GM23338 (cell line): ENCODE measurements at regions not wholly inside any gene's neighbourhood (a gene's known extent, or its start where the extent isn't known, plus 50 kb on each side); places are given as distances from the start of the nearest gene placed in this dataset.

Experiments used
- ATAC-seq: fragments of 200-7000 bp; cut with Tn5 transposase; 3 replicates; pipeline ENCODE4 v1.9.1; 2020
- DNase-seq: peaks from one replicate; pipeline ENCODE4 v3.0.0-alpha.2; 2015; ENCODE audit warnings: low spot score
- H2AFZ ChIP-seq: fragments of 200-600 bp; sonication (generic); 2 replicates; pipeline ENCODE4 v1.8.0; 2016; ENCODE audit warnings: antibody characterized with exemption, mild to moderate bottlenecking, moderate library complexity
- H3F3A ChIP-seq: fragments of 200-600 bp; sonication (generic); replicated peaks from 2 replicates; pipeline ENCODE4 v1.8.0; 2017; ENCODE audit warnings: antibody characterized with exemption, mixed run types, low read depth
- H3K27ac ChIP-seq: fragments of 200-600 bp; sonication (generic); 2 replicates; pipeline ENCODE4 v1.6.1; 2016; ENCODE audit warnings: low read depth
- H3K27me3 ChIP-seq: fragments of 200-600 bp; sonication (generic); 2 replicates; pipeline ENCODE4 v1.8.0; 2016; ENCODE audit warnings: mild to moderate bottlenecking, mixed run types, moderate library complexity; ENCODE audit not compliant: insufficient read depth
- H3K36me3 ChIP-seq: fragments of 200-600 bp; sonication (generic); 2 replicates; pipeline ENCODE4 v1.8.0; 2016; ENCODE audit warnings: mild to moderate bottlenecking; ENCODE audit not compliant: insufficient read depth
- H3K4me1 ChIP-seq: fragments of 200-600 bp; sonication (generic); 2 replicates; pipeline ENCODE4 v1.8.0; 2016; ENCODE audit warnings: mild to moderate bottlenecking, moderate library complexity; ENCODE audit not compliant: insufficient read depth
- H3K4me2 ChIP-seq: fragments of 200-600 bp; sonication (generic); 2 replicates; pipeline ENCODE4 v1.7.1; 2017; ENCODE audit warnings: mixed run types
- H3K4me3 ChIP-seq: fragments of 200-600 bp; sonication (generic); 2 replicates; pipeline ENCODE4 v1.6.1; 2016; ENCODE audit warnings: mixed run types
- H3K79me2 ChIP-seq: fragments of 200-600 bp; sonication (generic); replicated peaks from 2 replicates; pipeline ENCODE4 v1.8.0; 2017; ENCODE audit warnings: mild to moderate bottlenecking; ENCODE audit not compliant: insufficient read depth
- H3K9me2 ChIP-seq: fragments of 200-600 bp; sonication (generic); 2 replicates; pipeline ENCODE4 v1.8.0; 2017; ENCODE audit not compliant: insufficient read depth
- H4K20me1 ChIP-seq: fragments of 200-600 bp; sonication (generic); replicated peaks from 2 replicates; pipeline ENCODE4 v1.8.0; 2017; ENCODE audit warnings: mild to moderate bottlenecking; ENCODE audit not compliant: insufficient read depth
- H3K27ac Mint-ChIP-seq: 2 replicates; pipeline ENCODE4 v1.8.0; 2020; ENCODE audit warnings: inconsistent platforms, mild to moderate bottlenecking, moderate library complexity, mixed read lengths
- H3K27me3 Mint-ChIP-seq: 3 replicates; pipeline ENCODE4 v1.8.0; 2022; ENCODE audit warnings: low read depth, mild to moderate bottlenecking, moderate library complexity, mixed read lengths, inconsistent platforms; ENCODE audit not compliant: insufficient read depth, poor library complexity
- H3K36me3 Mint-ChIP-seq: 3 replicates; pipeline ENCODE4 v1.8.0; 2021; ENCODE audit warnings: low read depth, mild to moderate bottlenecking, inconsistent platforms, moderate library complexity, mixed read lengths
- H3K4me1 Mint-ChIP-seq: 3 replicates; pipeline ENCODE4 v1.8.0; 2020; ENCODE audit warnings: mild to moderate bottlenecking, inconsistent platforms, mixed read lengths
- H3K4me3 Mint-ChIP-seq: 3 replicates; pipeline ENCODE4 v1.8.0; 2021; ENCODE audit warnings: moderate library complexity, mild to moderate bottlenecking, inconsistent platforms, mixed read lengths
- H3K9me3 Mint-ChIP-seq: 3 replicates; pipeline ENCODE4 v1.8.0; 2020; ENCODE audit warnings: moderate library complexity, mild to moderate bottlenecking, inconsistent platforms, mixed read lengths
- EZH2 ChIP-seq: fragments of 200-600 bp; sonication (generic); IDR thresholded peaks from one replicate; pipeline ENCODE4 v1.8.0; 2017; ENCODE audit warnings: antibody characterized with exemption, mild to moderate bottlenecking, low read depth; ENCODE audit not compliant: unreplicated experiment
- POLR2AphosphoS5 ChIP-seq: IDR thresholded peaks from 2 replicates; pipeline ENCODE4 v1.6.1; 2016; ENCODE audit warnings: antibody characterized with exemption, low read depth
- ZNF114 ChIP-seq: fragments of 250-450 bp; sonication (Bioruptor Pico); IDR thresholded peaks from 2 replicates; pipeline ENCODE4 v1.5.0; 2020; ENCODE audit warnings: mild to moderate bottlenecking, moderate library complexity
- TF ChIP-seq, protein P1 (sequence below): fragments of 250-450 bp; sonication (Bioruptor Pico); IDR thresholded peaks from 2 replicates; pipeline ENCODE4 v1.5.0; 2020; ENCODE audit warnings: mild to moderate bottlenecking, moderate library complexity
- TF ChIP-seq, protein P2 (sequence below): IDR thresholded peaks from one replicate; pipeline ENCODE4 v1.6.1; 2018; ENCODE audit warnings: antibody characterized with exemption; ENCODE audit not compliant: unreplicated experiment

DNA sequence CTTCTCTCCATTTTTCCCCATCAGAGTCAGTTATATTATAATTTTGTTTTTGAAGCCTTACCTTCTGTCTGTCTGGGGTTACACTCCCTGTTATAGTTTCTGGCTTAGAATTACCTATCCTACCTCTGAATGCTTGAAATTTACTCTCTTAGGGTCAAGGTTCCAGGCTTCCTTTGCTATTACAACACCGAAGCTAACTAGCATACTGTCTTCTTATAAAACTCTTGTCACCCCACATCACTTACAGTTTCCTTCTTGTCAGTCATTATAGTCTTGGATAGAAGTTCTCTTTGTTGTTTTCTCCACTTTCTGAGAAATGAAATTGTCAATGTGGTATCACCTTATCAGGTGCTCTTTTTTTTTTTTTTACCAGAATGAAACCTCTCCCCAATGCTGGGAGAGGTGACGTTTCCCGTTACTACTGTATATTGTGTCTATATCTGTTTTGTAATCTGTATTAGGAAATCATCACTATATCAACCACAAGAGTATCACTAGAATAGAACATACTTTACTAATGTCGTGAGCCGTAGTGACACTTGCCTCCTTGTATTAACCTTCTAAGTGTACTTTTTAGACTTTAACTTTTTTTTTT lies 69.2 kb upstream of the PSMA6 start (continued):
- TF ChIP-seq, protein P1, sequence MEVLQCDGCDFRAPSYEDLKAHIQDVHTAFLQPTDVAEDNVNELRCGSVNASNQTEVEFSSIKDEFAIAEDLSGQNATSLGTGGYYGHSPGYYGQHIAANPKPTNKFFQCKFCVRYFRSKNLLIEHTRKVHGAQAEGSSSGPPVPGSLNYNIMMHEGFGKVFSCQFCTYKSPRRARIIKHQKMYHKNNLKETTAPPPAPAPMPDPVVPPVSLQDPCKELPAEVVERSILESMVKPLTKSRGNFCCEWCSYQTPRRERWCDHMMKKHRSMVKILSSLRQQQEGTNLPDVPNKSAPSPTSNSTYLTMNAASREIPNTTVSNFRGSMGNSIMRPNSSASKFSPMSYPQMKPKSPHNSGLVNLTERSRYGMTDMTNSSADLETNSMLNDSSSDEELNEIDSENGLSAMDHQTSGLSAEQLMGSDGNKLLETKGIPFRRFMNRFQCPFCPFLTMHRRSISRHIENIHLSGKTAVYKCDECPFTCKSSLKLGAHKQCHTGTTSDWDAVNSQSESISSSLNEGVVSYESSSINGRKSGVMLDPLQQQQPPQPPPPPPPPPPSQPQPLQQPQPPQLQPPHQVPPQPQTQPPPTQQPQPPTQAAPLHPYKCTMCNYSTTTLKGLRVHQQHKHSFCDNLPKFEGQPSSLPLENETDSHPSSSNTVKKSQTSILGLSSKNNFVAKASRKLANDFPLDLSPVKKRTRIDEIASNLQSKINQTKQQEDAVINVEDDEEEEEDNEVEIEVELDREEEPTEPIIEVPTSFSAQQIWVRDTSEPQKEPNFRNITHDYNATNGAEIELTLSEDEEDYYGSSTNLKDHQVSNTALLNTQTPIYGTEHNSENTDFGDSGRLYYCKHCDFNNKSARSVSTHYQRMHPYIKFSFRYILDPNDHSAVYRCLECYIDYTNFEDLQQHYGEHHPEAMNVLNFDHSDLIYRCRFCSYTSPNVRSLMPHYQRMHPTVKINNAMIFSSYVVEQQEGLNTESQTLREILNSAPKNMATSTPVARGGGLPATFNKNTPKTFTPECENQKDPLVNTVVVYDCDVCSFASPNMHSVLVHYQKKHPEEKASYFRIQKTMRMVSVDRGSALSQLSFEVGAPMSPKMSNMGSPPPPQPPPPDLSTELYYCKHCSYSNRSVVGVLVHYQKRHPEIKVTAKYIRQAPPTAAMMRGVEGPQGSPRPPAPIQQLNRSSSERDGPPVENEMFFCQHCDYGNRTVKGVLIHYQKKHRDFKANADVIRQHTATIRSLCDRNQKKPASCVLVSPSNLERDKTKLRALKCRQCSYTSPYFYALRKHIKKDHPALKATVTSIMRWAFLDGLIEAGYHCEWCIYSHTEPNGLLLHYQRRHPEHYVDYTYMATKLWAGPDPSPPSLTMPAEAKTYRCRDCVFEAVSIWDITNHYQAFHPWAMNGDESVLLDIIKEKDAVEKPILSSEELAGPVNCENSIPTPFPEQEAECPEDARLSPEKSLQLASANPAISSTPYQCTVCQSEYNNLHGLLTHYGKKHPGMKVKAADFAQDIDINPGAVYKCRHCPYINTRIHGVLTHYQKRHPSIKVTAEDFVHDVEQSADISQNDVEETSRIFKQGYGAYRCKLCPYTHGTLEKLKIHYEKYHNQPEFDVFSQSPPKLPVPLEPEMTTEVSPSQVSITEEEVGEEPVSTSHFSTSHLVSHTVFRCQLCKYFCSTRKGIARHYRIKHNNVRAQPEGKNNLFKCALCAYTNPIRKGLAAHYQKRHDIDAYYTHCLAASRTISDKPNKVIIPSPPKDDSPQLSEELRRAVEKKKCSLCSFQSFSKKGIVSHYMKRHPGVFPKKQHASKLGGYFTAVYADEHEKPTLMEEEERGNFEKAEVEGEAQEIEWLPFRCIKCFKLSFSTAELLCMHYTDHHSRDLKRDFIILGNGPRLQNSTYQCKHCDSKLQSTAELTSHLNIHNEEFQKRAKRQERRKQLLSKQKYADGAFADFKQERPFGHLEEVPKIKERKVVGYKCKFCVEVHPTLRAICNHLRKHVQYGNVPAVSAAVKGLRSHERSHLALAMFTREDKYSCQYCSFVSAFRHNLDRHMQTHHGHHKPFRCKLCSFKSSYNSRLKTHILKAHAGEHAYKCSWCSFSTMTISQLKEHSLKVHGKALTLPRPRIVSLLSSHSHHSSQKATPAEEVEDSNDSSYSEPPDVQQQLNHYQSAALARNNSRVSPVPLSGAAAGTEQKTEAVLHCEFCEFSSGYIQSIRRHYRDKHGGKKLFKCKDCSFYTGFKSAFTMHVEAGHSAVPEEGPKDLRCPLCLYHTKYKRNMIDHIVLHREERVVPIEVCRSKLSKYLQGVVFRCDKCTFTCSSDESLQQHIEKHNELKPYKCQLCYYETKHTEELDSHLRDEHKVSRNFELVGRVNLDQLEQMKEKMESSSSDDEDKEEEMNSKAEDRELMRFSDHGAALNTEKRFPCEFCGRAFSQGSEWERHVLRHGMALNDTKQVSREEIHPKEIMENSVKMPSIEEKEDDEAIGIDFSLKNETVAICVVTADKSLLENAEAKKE (CRISPR knock-in tag), result no peak

DNA sequence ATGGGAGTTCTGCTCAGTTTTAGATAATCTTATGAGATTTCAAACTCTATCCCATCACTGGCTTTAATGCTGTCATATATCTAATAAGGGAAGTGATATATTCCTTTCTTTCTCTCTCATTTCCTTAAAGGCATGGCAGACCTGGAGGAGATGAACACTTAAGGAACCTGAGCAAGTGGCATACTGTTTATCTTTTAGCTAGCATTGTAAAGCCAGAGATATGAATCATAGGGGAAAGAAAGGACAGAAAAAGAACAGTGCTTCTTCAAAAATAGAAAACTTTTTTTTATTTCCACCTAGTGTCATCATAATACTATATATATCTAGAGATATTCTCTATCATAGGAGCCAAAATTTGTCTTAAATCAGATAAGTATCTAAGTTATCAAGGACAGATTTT lies 68.3 kb upstream of the PSMA6 start:
- no peaks in the 10 kb centered on the region for H3K4me1 ChIP-seq
- H4K20me1 ChIP-seq, result 0 out of 2 replicates have a peak, but pooled peaks cover 6% of the 10 kb centered on the region
- H3K9me2 ChIP-seq, result no peaks in the 10 kb centered on the region
- Mint-ChIP-seq H3K4me1 (peaks cover 4% of the 10 kb centered on the region; the same call in 2 of the 3 replicates), H3K36me3 (no peaks in the 10 kb centered on the region), H3K27me3 (peaks cover 5% of the 10 kb centered on the region), H3K4me3 (no peak overlapping the region), H3K27ac (no peak overlapping the region), H3K9me3 (no peaks in the 10 kb centered on the region)
- DNase-seq (no peak), ATAC-seq (no peak)
- no peak overlapping the region for H3K4me2 ChIP-seq
- no peaks in the 10 kb centered on the region for H3K36me3 ChIP-seq
- TF ChIP-seq, protein P2, sequence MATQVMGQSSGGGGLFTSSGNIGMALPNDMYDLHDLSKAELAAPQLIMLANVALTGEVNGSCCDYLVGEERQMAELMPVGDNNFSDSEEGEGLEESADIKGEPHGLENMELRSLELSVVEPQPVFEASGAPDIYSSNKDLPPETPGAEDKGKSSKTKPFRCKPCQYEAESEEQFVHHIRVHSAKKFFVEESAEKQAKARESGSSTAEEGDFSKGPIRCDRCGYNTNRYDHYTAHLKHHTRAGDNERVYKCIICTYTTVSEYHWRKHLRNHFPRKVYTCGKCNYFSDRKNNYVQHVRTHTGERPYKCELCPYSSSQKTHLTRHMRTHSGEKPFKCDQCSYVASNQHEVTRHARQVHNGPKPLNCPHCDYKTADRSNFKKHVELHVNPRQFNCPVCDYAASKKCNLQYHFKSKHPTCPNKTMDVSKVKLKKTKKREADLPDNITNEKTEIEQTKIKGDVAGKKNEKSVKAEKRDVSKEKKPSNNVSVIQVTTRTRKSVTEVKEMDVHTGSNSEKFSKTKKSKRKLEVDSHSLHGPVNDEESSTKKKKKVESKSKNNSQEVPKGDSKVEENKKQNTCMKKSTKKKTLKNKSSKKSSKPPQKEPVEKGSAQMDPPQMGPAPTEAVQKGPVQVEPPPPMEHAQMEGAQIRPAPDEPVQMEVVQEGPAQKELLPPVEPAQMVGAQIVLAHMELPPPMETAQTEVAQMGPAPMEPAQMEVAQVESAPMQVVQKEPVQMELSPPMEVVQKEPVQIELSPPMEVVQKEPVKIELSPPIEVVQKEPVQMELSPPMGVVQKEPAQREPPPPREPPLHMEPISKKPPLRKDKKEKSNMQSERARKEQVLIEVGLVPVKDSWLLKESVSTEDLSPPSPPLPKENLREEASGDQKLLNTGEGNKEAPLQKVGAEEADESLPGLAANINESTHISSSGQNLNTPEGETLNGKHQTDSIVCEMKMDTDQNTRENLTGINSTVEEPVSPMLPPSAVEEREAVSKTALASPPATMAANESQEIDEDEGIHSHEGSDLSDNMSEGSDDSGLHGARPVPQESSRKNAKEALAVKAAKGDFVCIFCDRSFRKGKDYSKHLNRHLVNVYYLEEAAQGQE, result no peak
- TF ChIP-seq EZH2, result no peak
- no peak for TF ChIP-seq POLR2AphosphoS5
- TF ChIP-seq ZNF114 (CRISPR knock-in tag), result no peak
- H2AFZ ChIP-seq, result no peak overlapping the region
- H3F3A ChIP-seq, result no peaks in the 10 kb centered on the region
- H3K27me3 ChIP-seq, result no peaks in the 10 kb centered on the region
- no peak overlapping the region for H3K27ac ChIP-seq
- no peak overlapping the region for H3K4me3 ChIP-seq
- H3K79me2 ChIP-seq, result no peaks in the 10 kb centered on the region
